Upper lobe of left lung (tissue), 6 donors: ENCODE measurements at regions not wholly inside any gene's neighbourhood (a gene's known extent, or its start where the extent isn't known, plus 50 kb on each side); places are given as distances from the start of the nearest gene placed in this dataset.

Experiments
- ATAC-seq, 2 donors: fragments of 200-7000 bp; cut with Tn5 transposase; one replicate each; pipeline ENCODE4 v1.9.1; 2022; ENCODE audit warnings: mild to moderate bottlenecking in 2 of 2, moderate library complexity in 2 of 2; ENCODE audit not compliant: low FRiP score in 2 of 2
- DNase-seq, 2 donors: peaks; one replicate each; pipeline ENCODE4 v3.0.0-alpha.2; 2019 to 2020
- H3K27ac ChIP-seq, 4 donors: fragments of 200-600 bp; sonication (generic); one replicate each; pipeline ENCODE4 v1.5.1; 2016 to 2019
- H3K27me3 ChIP-seq, 4 donors: fragments of 200-600 bp; sonication (generic); one replicate each; pipeline ENCODE4 v1.5.1; 2017 to 2019
- H3K36me3 ChIP-seq, 4 donors: fragments of 200-600 bp; sonication (generic); one replicate each; pipeline ENCODE4 v1.5.1; 2016 to 2019
- H3K4me1 ChIP-seq, 4 donors: fragments of 200-600 bp; sonication (generic); one replicate each; pipeline ENCODE4 v1.5.1; 2018 to 2019
- H3K4me3 ChIP-seq, 4 donors: fragments of 200-600 bp; sonication (generic); one replicate each; pipeline ENCODE4 v1.5.1; 2017 to 2019; ENCODE audit warnings: mild to moderate bottlenecking in 2 of 4, moderate library complexity in 1 of 4
- H3K9me3 ChIP-seq, 4 donors: fragments of 200-600 bp; sonication (generic); one replicate each; pipeline ENCODE4 v1.5.1; 2018 to 2019
- EP300 ChIP-seq, 4 donors: sonication (generic); formaldehyde crosslinking; IDR thresholded peaks; one replicate each; pipeline ENCODE4 v1.5.1; 2017; ENCODE audit warnings: antibody characterized with exemption in 4 of 4, control low read depth in 2 of 4
- POLR2A ChIP-seq, 4 donors: fragments of 450-650 bp; IDR thresholded peaks; one replicate each; pipeline ENCODE4 v1.5.1; 2016 to 2017; ENCODE audit warnings: antibody characterized with exemption in 4 of 4, mild to moderate bottlenecking in 2 of 4
- POLR2AphosphoS5 ChIP-seq, 2 donors: sonication (generic); formaldehyde crosslinking; IDR thresholded peaks; one replicate each; pipeline ENCODE4 v1.5.1; 2017; ENCODE audit warnings: antibody characterized with exemption in 2 of 2
- WGBS, 2 donors: methylation state at CpG; one replicate each; pipeline ENCODE4 v1.1.5; 2017 to 2018; 5-methylcytosine and 5-hydroxymethylcytosine counted together
- TF ChIP-seq, protein P1 (sequence below), 6 experiments: fragments of 450-650 bp in 4 of 6; fragments of 200-600 bp in 2 of 6; sonication (generic) in 2 of 6; IDR thresholded peaks; one replicate each; pipeline ENCODE4 v1.5.1; 2016 to 2019; ENCODE audit warnings: antibody characterized with exemption in 6 of 6
- donor health status: DM: no; HTN: no; CAD: no; lungs with moderate emphysema.
- donor health status: DM: no; HTN: yes; CAD: no; lungs with severe emphysema.

DNA sequence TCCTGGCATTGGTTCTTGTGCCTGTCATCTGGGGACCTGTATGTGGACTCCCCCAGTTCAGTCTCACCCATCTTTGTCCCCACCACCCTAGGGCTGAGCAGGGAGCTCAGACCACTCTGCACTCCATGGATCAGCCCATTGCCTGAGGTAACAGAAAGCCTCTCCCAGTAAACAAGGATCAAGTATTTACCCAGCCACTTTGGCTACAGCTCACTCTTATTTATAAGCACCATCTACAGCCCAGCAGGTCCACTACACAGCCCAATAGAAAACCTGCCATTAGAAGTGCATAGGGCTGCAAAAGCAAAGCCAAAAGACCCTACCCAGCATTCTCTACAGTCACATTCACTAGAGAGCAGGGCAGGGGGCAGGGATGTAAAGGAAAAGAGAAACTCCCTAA, 335.0 kb upstream of the SYNCRIP start:
- Histone ChIP-seq H3K36me3 (no peaks in the 10 kb centered on the region), H3K4me3 (no peak overlapping the region), H3K27me3 (no peaks in the 10 kb centered on the region), H3K9me3 (peaks cover 0 to 3% (median 0%) of the 10 kb centered on the region in 4 donors), H3K4me1 (peaks cover 0 to 11% (median 0%) of the 10 kb centered on the region in 4 donors), H3K27ac (no peak overlapping the region)
- DNase-seq (no peak), ATAC-seq (peak in 1 of 2 donors; percentile 46)
- no peak for TF ChIP-seq POLR2AphosphoS5 (IDR thresholded peaks at IDR 0.05)
- TF ChIP-seq, protein P1, sequence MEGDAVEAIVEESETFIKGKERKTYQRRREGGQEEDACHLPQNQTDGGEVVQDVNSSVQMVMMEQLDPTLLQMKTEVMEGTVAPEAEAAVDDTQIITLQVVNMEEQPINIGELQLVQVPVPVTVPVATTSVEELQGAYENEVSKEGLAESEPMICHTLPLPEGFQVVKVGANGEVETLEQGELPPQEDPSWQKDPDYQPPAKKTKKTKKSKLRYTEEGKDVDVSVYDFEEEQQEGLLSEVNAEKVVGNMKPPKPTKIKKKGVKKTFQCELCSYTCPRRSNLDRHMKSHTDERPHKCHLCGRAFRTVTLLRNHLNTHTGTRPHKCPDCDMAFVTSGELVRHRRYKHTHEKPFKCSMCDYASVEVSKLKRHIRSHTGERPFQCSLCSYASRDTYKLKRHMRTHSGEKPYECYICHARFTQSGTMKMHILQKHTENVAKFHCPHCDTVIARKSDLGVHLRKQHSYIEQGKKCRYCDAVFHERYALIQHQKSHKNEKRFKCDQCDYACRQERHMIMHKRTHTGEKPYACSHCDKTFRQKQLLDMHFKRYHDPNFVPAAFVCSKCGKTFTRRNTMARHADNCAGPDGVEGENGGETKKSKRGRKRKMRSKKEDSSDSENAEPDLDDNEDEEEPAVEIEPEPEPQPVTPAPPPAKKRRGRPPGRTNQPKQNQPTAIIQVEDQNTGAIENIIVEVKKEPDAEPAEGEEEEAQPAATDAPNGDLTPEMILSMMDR (IDR thresholded peaks at IDR 0.05) = no peak
- no peak for TF ChIP-seq EP300 (IDR thresholded peaks at IDR 0.05)
- no peak for TF ChIP-seq POLR2A (IDR thresholded peaks at IDR 0.05)

- ATAC-seq (no peak), DNase-seq (no peak)
- H3K36me3 ChIP-seq = no peaks in the 10 kb centered on the region
- peaks cover 0 to 11% (median 0%) of the 10 kb centered on the region in 4 donors for H3K4me1 ChIP-seq
- 78 to 81% methylated on average over 2 of the region's 2 CpGs for WGBS, 2 donors
- no peak overlapping the region for H3K4me3 ChIP-seq
- H3K9me3 ChIP-seq = no peaks in the 10 kb centered on the region
- TF ChIP-seq EP300 (IDR thresholded peaks at IDR 0.05) (no peak), POLR2AphosphoS5 (IDR thresholded peaks at IDR 0.05) (no peak), POLR2A (IDR thresholded peaks at IDR 0.05) (no peak)
- TF ChIP-seq, protein P1 (IDR thresholded peaks at IDR 0.05) = no peak
- no peaks in the 10 kb centered on the region for H3K27me3 ChIP-seq
- no peak overlapping the region for H3K27ac ChIP-seq
Measured at GRCh38 chr6:85975957-85976356, 333.3 kb upstream of the SYNCRIP start.

- H3K9me3 ChIP-seq = no peaks in the 10 kb centered on the region
- H3K4me1 ChIP-seq = no peaks in the 10 kb centered on the region
- H3K36me3 ChIP-seq = no peaks in the 10 kb centered on the region
- DNase-seq (no peak), ATAC-seq (no peak)
- no peak overlapping the region for H3K27ac ChIP-seq
- TF ChIP-seq, protein P1 (IDR thresholded peaks at IDR 0.05) = no peak
- TF ChIP-seq EP300 (IDR thresholded peaks at IDR 0.05) (no peak), POLR2A (IDR thresholded peaks at IDR 0.05) (no peak), POLR2AphosphoS5 (IDR thresholded peaks at IDR 0.05) (no peak)
- H3K4me3 ChIP-seq = no peak overlapping the region
- H3K27me3 ChIP-seq = no peaks in the 10 kb centered on the region
Measured at GRCh38 chr6:85971238-85971637, 328.6 kb upstream of the SYNCRIP start.

GRCh38 chr6:85966828-85967227, 324.1 kb upstream of the SYNCRIP start:
- Histone ChIP-seq H3K4me1 (no peaks in the 10 kb centered on the region), H3K36me3 (no peaks in the 10 kb centered on the region), H3K27me3 (no peaks in the 10 kb centered on the region), H3K4me3 (no peak overlapping the region), H3K27ac (no peak overlapping the region), H3K9me3 (no peaks in the 10 kb centered on the region)
- 42 to 44% methylated on average over 5 of the region's 5 CpGs for WGBS, 2 donors
- DNase-seq = peak in 1 of 2 donors; percentile 3
- ATAC-seq = peak; percentile 21 to 63
- TF ChIP-seq POLR2AphosphoS5 (IDR thresholded peaks at IDR 0.05) (no peak), EP300 (IDR thresholded peaks at IDR 0.05) (no peak), POLR2A (IDR thresholded peaks at IDR 0.05) (no peak)
- TF ChIP-seq, protein P1 (IDR thresholded peaks at IDR 0.05) = no peak

- no peak for DNase-seq
- Histone ChIP-seq H3K9me3 (peaks cover 0 to 4% (median 0%) of the 10 kb centered on the region in 4 donors), H3K27me3 (no peaks in the 10 kb centered on the region), H3K4me3 (no peak overlapping the region), H3K4me1 (no peaks in the 10 kb centered on the region), H3K27ac (no peak overlapping the region), H3K36me3 (no peaks in the 10 kb centered on the region)
- no peak for ATAC-seq
- TF ChIP-seq POLR2AphosphoS5 (IDR thresholded peaks at IDR 0.05) (no peak), EP300 (IDR thresholded peaks at IDR 0.05) (no peak), POLR2A (IDR thresholded peaks at IDR 0.05) (no peak)
- TF ChIP-seq, protein P1 (IDR thresholded peaks at IDR 0.05) = no peak
Measured at GRCh38 chr6:85961746-85962145, 319.1 kb upstream of the SYNCRIP start.
